H9 (cell line): ENCODE measurements at regions not wholly inside any gene's neighbourhood (a gene's known extent, or its start where the extent isn't known, plus 50 kb on each side); places are given as distances from the start of the nearest gene placed in this dataset.

ENCODE experiments used
- DNase-seq: peaks from one replicate; pipeline ENCODE4 v3.0.0-alpha.2; 2017
- H2AFZ ChIP-seq: one replicate; pipeline ENCODE4 v1.6.1; 2013; ENCODE audit warnings: mild to moderate bottlenecking, low read length, control low read depth, moderate library complexity
- H2AK5ac ChIP-seq: 2 replicates; pipeline ENCODE4 v1.6.1; 2013; ENCODE audit warnings: low read length, control low read depth, mixed read lengths; ENCODE audit not compliant: insufficient read length
- H2BK120ac ChIP-seq: one replicate; pipeline ENCODE4 v1.6.1; 2013; ENCODE audit warnings: low read depth, mild to moderate bottlenecking, low read length, control low read depth, inconsistent platforms; ENCODE audit not compliant: poor library complexity, severe bottlenecking
- H2BK12ac ChIP-seq: 2 replicates; pipeline ENCODE4 v1.6.1; 2013; ENCODE audit warnings: low read length, control low read depth, mixed read lengths, low read depth; ENCODE audit not compliant: insufficient read length
- H2BK15ac ChIP-seq: 2 replicates; pipeline ENCODE4 v1.6.1; 2013; ENCODE audit warnings: low read depth, low read length, control low read depth
- H2BK20ac ChIP-seq: one replicate; pipeline ENCODE4 v1.6.1; 2013; ENCODE audit warnings: low read depth, mild to moderate bottlenecking, low read length, control low read depth, inconsistent platforms; ENCODE audit not compliant: poor library complexity, severe bottlenecking
- H2BK5ac ChIP-seq: 2 replicates; pipeline ENCODE4 v1.6.1; 2013; ENCODE audit warnings: low read length, control low read depth, mixed read lengths; ENCODE audit not compliant: insufficient read length
- H3K14ac ChIP-seq: 2 replicates; pipeline ENCODE4 v1.6.1; 2013; ENCODE audit warnings: low read length, control low read depth; ENCODE audit not compliant: insufficient read depth
- H3K18ac ChIP-seq: 2 replicates; pipeline ENCODE4 v1.6.1; 2013; ENCODE audit warnings: low read depth, mild to moderate bottlenecking, mixed read lengths, low read length, control low read depth; ENCODE audit not compliant: insufficient read length
- H3K23ac ChIP-seq: 2 replicates; pipeline ENCODE4 v1.6.1; 2013; ENCODE audit warnings: low read length, control low read depth, mixed read lengths, low read depth; ENCODE audit not compliant: insufficient read length
- H3K23me2 ChIP-seq: 2 replicates; pipeline ENCODE4 v1.6.1; 2013; ENCODE audit warnings: low read depth, mild to moderate bottlenecking, mixed read lengths, low read length, control low read depth; ENCODE audit not compliant: insufficient read length, poor library complexity, severe bottlenecking
- H3K27ac ChIP-seq: 2 replicates; pipeline ENCODE4 v1.5.1; 2013; ENCODE audit warnings: low read length, control low read depth, mixed read lengths, low read depth; ENCODE audit not compliant: insufficient read length
- H3K27me3 ChIP-seq: 2 replicates; pipeline ENCODE4 v1.6.1; 2013; ENCODE audit warnings: low read length, control low read depth, inconsistent platforms; ENCODE audit not compliant: insufficient read depth
- H3K4ac ChIP-seq: 2 replicates; pipeline ENCODE4 v1.6.1; 2013; ENCODE audit warnings: low read depth, mild to moderate bottlenecking, control low read depth, inconsistent platforms, low read length, moderate library complexity
- H3K4me1 ChIP-seq: 2 replicates; pipeline ENCODE4 v1.6.1; 2013; ENCODE audit warnings: low read length, control low read depth, inconsistent platforms; ENCODE audit not compliant: insufficient read depth
- H3K4me2 ChIP-seq: 2 replicates; pipeline ENCODE4 v1.6.1; 2013; ENCODE audit warnings: low read length, control low read depth, mixed read lengths; ENCODE audit not compliant: insufficient read length, insufficient read depth
- H3K56ac ChIP-seq: 2 replicates; pipeline ENCODE4 v1.6.1; 2013; ENCODE audit warnings: low read depth, mild to moderate bottlenecking, mixed read lengths, low read length, control low read depth; ENCODE audit not compliant: insufficient read length
- H3K79me1 ChIP-seq: 2 replicates; pipeline ENCODE4 v1.6.1; 2013; ENCODE audit warnings: low read depth, mild to moderate bottlenecking, moderate library complexity, low read length, control low read depth, inconsistent platforms; ENCODE audit not compliant: insufficient read depth, poor library complexity, severe bottlenecking
- H3K79me2 ChIP-seq: 2 replicates; pipeline ENCODE4 v1.6.1; 2013; ENCODE audit warnings: low read length, control low read depth, inconsistent platforms; ENCODE audit not compliant: insufficient read depth
- H3K9ac ChIP-seq: 2 replicates; pipeline ENCODE4 v1.6.1; 2013; ENCODE audit warnings: low read length, control low read depth, mixed read lengths; ENCODE audit not compliant: insufficient read length; ENCODE audit errors: extremely low read depth
- H3K9me3 ChIP-seq: one replicate; pipeline ENCODE4 v1.6.1; 2013; ENCODE audit warnings: low read depth, low read length, inconsistent platforms; ENCODE audit not compliant: control insufficient read depth
- H3T11ph ChIP-seq: one replicate; pipeline ENCODE4 v1.6.1; 2013; ENCODE audit warnings: mild to moderate bottlenecking, low read length, control low read depth, inconsistent platforms
- H4K20me1 ChIP-seq: one replicate; pipeline ENCODE4 v1.6.1; 2013; ENCODE audit not compliant: control insufficient read depth, insufficient read length, insufficient read depth
- H4K5ac ChIP-seq: 2 replicates; pipeline ENCODE4 v1.6.1; 2013; ENCODE audit warnings: low read depth, mild to moderate bottlenecking, mixed read lengths, low read length, control low read depth; ENCODE audit not compliant: insufficient read length
- H4K8ac ChIP-seq: replicated peaks from 2 replicates; pipeline ENCODE4 v1.6.1; 2013; ENCODE audit warnings: low read length, control low read depth, mixed read lengths, low read depth; ENCODE audit not compliant: insufficient read length
- H4K91ac ChIP-seq: 2 replicates; pipeline ENCODE4 v1.6.1; 2013; ENCODE audit warnings: low read depth, mild to moderate bottlenecking, moderate library complexity, mixed read lengths, low read length, control low read depth; ENCODE audit not compliant: insufficient read length
- H3K27ac Mint-ChIP-seq, 3 experiments: 2 replicates in 2 of 3; 3 replicates in 1 of 3; pipeline ENCODE4 v1.8.0; 2020 to 2021; ENCODE audit warnings: mixed read lengths in 3 of 3, mild to moderate bottlenecking in 1 of 3, moderate library complexity in 1 of 3
- H3K27me3 Mint-ChIP-seq: 2 replicates; pipeline ENCODE4 v1.8.0; 2021; ENCODE audit warnings: low read depth, mild to moderate bottlenecking, moderate library complexity, mixed read lengths
- H3K36me3 Mint-ChIP-seq, 3 experiments: 2 replicates in 2 of 3; 3 replicates in 1 of 3; pipeline ENCODE4 v1.8.0; 2020 to 2021; ENCODE audit warnings: low read depth in 3 of 3, mixed read lengths in 3 of 3; ENCODE audit not compliant: insufficient read depth in 1 of 3
- H3K4me1 Mint-ChIP-seq, 2 experiments: 2 replicates each; pipeline ENCODE4 v1.8.0; 2020; ENCODE audit warnings: mixed read lengths in 2 of 2
- H3K4me3 Mint-ChIP-seq, 2 experiments: 2 replicates in 1 of 2; 3 replicates in 1 of 2; pipeline ENCODE4 v1.8.0; 2020 to 2021; ENCODE audit warnings: mild to moderate bottlenecking in 2 of 2, mixed read lengths in 2 of 2, moderate library complexity in 1 of 2
- H3K9me3 Mint-ChIP-seq, 2 experiments: 2 replicates in 1 of 2; 3 replicates in 1 of 2; pipeline ENCODE4 v1.8.0; 2020; ENCODE audit warnings: mild to moderate bottlenecking in 2 of 2, mixed read lengths in 2 of 2, moderate library complexity in 1 of 2
- CTCF ChIP-seq: fragments of 200-600 bp; sonication (generic); conservative IDR thresholded peaks from 3 replicates; pipeline ENCODE4 v1.8.0; 2021; ENCODE audit warnings: antibody characterized with exemption, mild to moderate bottlenecking
- WGBS: extraction: QIAGEN DNeasy Blood & Tissue Kit; methylation state at CpG from one replicate; pipeline ENCODE4 v1.1.7; 2013; ENCODE audit warnings: missing lambda C conversion rate, low lambda C conversion rate, mixed read lengths; ENCODE audit not compliant: insufficient read length; ENCODE audit errors: extremely low coverage; 5-methylcytosine and 5-hydroxymethylcytosine counted together

- no peak overlapping the region for H4K91ac ChIP-seq
- H3K4ac ChIP-seq = no peak overlapping the region
- no peak overlapping the region for H2BK20ac ChIP-seq
- H3K27me3 Mint-ChIP-seq = no peaks in the 10 kb centered on the region
- WGBS = no CpG with 5 or more reads among the region's 2 CpGs
- no peak for DNase-seq
- no peaks in the 10 kb centered on the region for H3K79me1 ChIP-seq
- H3K4me1 ChIP-seq = no peaks in the 10 kb centered on the region
- H3K4me2 ChIP-seq = no peak overlapping the region
- H3K9me3 ChIP-seq = no peaks in the 10 kb centered on the region
- no peak overlapping the region for H3K23ac ChIP-seq
- no peak overlapping the region for H2BK15ac ChIP-seq
- H3K27ac ChIP-seq = no peak overlapping the region
- H3K18ac ChIP-seq = no peak overlapping the region
- H3K4me1 Mint-ChIP-seq = no peaks in the 10 kb centered on the region
- no peak for TF ChIP-seq CTCF
- H3K9ac ChIP-seq = no peak overlapping the region
- H3K4me3 Mint-ChIP-seq = no peak overlapping the region
- H3K36me3 Mint-ChIP-seq = no peaks in the 10 kb centered on the region
- no peaks in the 10 kb centered on the region for H3K79me2 ChIP-seq
- H2AK5ac ChIP-seq = no peak overlapping the region
- no peaks in the 10 kb centered on the region for H3K9me3 Mint-ChIP-seq
- no peak overlapping the region for H2BK12ac ChIP-seq
- no peaks in the 10 kb centered on the region for H3K23me2 ChIP-seq
- no peak overlapping the region for H2AFZ ChIP-seq
- no peak overlapping the region for H3T11ph ChIP-seq
- no peak overlapping the region for H3K27ac Mint-ChIP-seq
- no peak overlapping the region for H3K14ac ChIP-seq
- H4K20me1 ChIP-seq = no peaks in the 10 kb centered on the region
- no peak overlapping the region for H4K5ac ChIP-seq
- H3K27me3 ChIP-seq = no peaks in the 10 kb centered on the region
- no peak overlapping the region for H3K56ac ChIP-seq
- no peak overlapping the region for H2BK5ac ChIP-seq
- H2BK120ac ChIP-seq = no peak overlapping the region
- no peak overlapping the region for H4K8ac ChIP-seq
Measured at GRCh38 chr3:153041181-153041580, 120.8 kb upstream of the RAP2B start.
